Skin of body (tissue), 1 donor: ENCODE measurements at regions not wholly inside any gene's neighbourhood (a gene's known extent, or its start where the extent isn't known, plus 50 kb on each side); places are given as distances from the start of the nearest gene placed in this dataset.
A peak's percentile ranks its signal among the peaks of the same experiment; 100 is the strongest.

Experiments
- DNase-seq: peaks from one replicate; lab custom pipeline; 2025; lab: John Stamatoyannopoulos, UW

- no peak for DNase-seq
Measured at GRCh38 chr13:110097013-110097412, 209.9 kb downstream of the COL4A1 start.

DNA sequence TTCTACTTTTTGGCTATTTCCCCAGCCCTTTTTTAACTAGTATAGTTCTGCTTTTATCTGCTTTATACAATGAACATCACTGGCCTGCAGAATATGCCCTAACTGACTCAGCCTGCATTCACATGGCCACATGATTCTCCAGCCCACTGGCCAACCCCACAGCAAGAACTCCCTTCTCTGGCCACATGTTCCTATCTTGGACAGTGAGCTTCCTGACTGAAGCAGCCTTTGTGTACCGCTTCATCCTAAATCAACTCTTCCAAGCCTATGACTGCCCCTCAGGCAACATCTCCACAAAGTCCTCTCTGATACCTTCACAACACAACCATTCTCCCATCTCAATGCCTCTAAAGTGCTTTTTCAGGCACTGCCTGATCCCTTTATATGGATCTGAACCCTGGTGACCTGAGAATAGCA, 214.1 kb downstream of the COL4A1 start:
- DNase-seq = no peak

- DNase-seq = no peak
Measured at GRCh38 chr13:110089815-110090214, 217.1 kb downstream of the COL4A1 start.

DNA sequence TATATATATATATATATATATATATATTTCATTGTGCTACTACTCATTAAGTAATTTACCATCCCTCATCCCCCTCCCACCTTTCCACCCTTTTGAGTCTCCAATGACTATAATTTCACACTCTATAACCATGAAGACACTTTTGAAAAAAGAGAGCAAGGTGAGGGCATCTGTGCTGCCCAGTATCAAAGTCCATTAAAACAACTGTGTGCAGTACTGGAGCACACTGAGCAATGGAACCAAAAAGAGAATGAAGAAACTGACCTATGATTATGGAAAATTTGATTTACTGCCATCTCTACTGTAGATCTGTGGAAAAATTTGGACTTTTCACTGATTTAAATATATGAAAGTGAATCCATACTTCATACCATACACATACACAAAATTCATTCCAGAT, 217.9 kb downstream of the COL4A1 start:
- DNase-seq = no peak

DNA sequence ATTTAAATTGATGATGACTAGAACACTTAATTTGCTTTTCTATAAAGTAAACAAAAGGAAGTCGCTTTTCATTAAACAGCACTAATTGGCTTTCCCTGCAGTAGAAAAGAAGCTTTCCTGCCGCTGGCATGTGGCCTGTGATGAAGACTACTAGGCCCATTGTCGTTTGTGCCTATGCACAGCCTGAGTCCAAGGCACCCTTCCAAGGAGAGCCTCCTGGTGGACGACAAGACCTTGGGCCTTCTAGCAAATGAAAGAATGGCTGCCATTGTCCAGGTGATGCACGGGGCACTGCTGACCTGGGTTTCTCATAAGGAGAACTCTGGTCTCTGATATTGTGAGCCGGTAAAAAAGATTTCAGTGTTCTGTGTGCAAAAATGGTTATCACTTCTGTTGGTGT, 233.0 kb downstream of the COL4A1 start:
- DNase-seq = no peak

GRCh38 chr13:110070511-110071120, 236.3 kb downstream of the COL4A1 start:
- no peak for DNase-seq

DNA sequence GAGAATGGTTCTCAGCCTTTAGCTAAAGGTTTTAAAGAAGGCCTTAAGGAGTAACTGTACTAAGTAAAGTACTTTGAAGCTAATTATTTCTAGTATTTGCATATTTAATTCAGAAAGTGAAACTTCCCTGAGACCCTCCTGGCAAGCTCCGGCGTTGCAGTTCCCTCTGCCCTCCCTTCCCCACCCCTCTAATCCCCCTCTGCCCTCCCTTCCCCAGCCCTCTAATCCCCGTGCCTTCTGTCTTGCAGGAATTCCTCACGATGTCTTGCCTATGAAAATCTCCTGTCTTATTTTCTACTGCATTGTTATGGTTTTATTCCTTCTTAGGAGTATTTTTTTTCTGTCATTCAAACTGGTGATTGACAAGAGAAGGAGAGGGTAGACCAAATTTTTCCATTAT, 236.9 kb downstream of the COL4A1 start:
- no peak for DNase-seq

DNA sequence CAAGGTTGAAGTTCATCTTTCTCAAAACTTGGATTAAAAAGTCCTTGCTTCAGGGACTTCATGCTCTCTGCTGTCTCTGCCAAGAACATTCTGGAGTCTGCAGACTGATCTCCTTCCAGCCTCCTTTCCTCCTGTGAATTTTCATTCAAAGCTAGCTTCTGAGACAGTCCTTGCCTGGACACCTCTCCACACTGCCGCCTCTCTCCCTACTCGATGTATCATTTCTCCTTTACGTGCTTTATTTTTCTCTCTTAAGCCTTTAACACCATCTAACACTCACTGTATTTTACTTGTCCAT, 238.8 kb downstream of the COL4A1 start:
- DNase-seq = no peak

DNA sequence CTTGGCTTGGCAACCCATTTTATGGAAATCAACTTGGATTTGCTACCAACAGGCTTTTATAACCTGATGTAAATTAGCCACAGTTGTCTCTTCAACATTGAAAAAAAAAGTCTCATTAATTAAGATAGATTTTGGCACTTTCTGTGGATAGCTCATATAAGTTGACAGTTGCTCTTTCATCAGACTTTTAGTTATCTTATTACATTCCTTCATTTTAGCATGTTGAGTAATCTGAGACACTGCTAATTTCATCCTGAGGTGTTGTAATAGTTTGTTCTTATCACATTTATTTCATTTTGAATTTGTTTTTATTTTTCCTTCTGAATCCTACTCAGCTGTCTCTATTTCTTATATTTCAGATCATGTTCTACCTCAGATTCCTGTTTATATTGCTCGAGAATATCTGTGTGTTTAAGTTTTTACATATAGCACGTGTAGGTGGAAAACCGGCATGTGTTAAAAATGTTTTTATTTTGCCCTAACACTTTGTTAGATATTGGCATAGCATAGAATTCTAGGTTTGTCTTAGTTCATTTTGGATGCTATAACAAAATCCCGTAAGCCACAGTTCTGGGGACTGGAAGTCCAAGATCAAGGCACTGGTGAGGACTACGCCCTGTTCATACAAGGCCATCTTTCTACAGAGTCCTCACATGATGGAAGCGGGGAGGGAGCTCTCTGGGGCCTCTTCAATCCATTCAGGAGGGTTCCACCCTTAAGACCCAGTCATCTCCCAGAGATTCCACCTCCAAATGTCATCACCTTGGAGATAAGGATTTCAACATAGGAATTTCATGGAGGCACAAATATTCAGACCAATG, 239.4 kb downstream of the COL4A1 start:
- no peak for DNase-seq

- DNase-seq = no peak
Measured at GRCh38 chr13:110065780-110066179, 241.2 kb downstream of the COL4A1 start.

DNA sequence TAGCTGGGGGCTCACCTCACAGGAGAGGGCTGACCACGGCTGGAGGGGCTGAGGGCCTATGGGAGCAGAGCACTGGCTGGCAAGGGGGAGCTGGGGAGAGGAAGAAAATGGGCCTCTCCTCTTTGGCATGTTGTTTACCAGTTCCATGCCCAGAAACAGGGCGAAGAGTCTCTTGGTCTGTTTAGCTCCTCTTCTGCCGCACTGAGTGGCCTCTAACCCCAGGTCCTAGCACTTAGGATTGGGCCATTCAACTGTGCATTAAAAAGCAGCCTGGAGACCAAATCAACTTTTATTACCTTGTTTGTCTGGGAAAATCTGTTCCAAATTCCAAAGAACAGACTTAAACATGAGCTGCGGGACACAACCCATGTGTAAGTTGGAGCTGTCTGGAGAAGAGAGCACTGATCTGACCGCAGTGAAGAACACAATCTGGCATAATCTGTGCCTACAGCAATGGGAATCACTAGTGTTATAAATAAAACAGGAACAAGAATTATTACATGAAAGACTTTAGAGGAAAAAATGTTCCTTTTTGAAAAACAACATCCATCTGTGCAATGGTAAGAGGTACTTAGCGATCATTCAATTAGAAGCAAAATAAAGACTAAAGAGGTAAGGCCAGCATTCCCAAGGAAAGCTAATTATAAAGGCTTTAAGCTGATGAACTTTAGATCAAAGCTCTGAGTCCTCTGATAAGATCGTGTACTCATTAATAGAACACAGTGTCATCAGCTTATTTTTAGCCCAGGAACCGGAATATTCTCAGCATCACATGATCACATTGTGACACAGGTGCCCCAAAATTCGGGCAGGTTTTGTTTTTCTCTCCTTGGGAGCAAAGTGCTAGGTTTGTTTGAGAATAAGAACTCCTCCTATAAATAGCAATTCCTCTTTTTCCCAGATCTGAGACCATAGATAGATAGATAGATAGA, 243.2 kb downstream of the COL4A1 start:
- no peak for DNase-seq

DNA sequence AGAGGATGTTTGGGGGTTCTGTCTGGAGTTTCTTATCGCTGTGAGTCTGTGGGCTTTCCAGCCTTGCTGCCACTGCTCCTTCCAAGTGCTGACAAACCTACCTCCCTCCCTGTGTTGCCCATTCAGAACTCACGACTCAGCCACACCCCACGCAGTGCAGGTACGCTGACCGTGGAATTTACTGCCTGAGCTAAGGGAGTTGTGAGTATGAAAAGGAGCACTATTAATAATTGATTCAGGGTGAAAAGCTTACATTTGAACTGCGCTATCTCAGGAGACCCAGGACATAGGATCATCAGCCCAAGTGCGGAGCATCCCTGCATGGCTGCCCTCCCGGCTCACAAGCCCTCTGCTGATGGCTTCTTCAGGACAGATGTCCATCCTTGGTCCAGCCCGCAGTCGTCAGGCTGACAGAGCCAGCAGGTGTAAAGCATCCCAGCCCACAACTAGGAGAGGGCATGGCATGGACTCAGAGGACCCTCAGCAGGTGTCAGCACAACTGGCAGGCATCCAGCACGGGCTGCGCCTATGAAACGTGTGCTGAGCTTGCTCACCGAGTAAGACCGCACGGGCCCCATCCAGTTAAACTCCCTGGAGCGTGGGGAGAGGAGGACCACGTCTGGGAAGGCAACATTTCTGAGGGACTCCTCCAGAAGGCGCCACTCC, 244.0 kb downstream of the COL4A1 start:
- no peak for DNase-seq

- no peak for DNase-seq
Measured at GRCh38 chr13:110062077-110062776, 244.7 kb downstream of the COL4A1 start.

DNA sequence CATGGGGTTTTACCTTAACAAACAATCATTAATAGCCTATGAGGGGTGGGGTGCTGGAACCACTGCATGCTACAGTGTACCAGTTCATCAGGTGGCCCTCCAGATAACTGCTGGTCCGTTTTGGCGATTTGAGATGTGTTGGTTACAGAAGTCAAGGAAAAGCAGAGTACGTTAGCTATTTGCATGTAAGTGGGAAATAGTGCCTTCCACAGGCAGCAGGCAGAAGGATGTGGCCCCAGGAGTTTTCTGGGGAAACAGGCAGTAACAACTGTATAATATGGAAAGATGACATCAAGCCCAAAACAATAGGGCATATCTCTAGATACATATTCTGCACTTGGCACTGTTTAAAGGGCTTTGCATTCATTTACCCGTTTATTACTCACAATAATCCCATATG, 245.7 kb downstream of the COL4A1 start:
- no peak for DNase-seq

GRCh38 chr13:110057052-110057451, 249.9 kb downstream of the COL4A1 start:
- no peak for DNase-seq

DNA sequence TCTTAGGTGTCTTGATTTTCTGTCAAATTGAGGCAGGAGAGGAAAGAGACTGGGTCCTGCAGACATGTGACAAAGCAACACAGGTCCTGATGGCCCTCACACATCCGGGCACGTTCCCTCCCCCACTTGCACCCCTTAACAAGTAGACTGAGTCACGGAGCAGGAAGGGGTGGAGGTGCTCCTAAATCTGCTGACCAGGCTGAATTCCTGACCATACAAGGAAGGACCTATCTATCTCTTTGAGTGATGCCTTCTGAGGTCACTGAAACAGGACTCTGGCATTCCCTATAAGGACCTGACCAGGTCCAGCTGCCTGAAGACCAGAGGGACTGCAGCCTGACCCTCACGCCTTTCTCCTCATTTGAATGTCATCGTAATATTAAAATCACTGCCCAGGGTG, 250.3 kb downstream of the COL4A1 start:
- DNase-seq = no peak

- no peak for DNase-seq
Measured at GRCh38 chr13:110055089-110055488, 251.9 kb downstream of the COL4A1 start.

- no peak for DNase-seq
Measured at GRCh38 chr13:110054041-110054440, 252.9 kb downstream of the COL4A1 start.

GRCh38 chr13:110047496-110047895, 259.5 kb downstream of the COL4A1 start:
- DNase-seq = peak; percentile 24

- no peak for DNase-seq
Measured at GRCh38 chr13:110046811-110047210, 260.1 kb downstream of the COL4A1 start.

- DNase-seq = no peak
Measured at GRCh38 chr13:110045919-110046318, 259.5 kb upstream of the IRS2 start.
